IPS-NIHi11 (cell line): ENCODE measurements at regions not wholly inside any gene's neighbourhood (a gene's known extent, or its start where the extent isn't known, plus 50 kb on each side); places are given as distances from the start of the nearest gene placed in this dataset.

Experiments used
- DNase-seq: peaks from one replicate; pipeline ENCODE4 v3.0.0; 2012; ENCODE audit warnings: mixed read lengths, low spot score

- DNase-seq: no peak
Observed at GRCh38 chr11:80593648-80594374, 1153.0 kb upstream of the TENM4 start.

- no peak for DNase-seq
Observed at GRCh38 chr11:80592546-80592945, 1151.7 kb upstream of the TENM4 start.

- no peak for DNase-seq
Observed at GRCh38 chr11:80587906-80588305, 1147.1 kb upstream of the TENM4 start.

GRCh38 chr11:80586464-80586863 lies 1145.6 kb upstream of the TENM4 start:
- no peak for DNase-seq

- no peak for DNase-seq
Observed at GRCh38 chr11:80584661-80585060, 1143.8 kb upstream of the TENM4 start.

GRCh38 chr11:80569832-80570231 lies 1129.0 kb upstream of the TENM4 start:
- no peak for DNase-seq

- no peak for DNase-seq
Observed at GRCh38 chr11:80565231-80565630, 1124.4 kb upstream of the TENM4 start.

GRCh38 chr11:80562523-80563125 lies 1121.8 kb upstream of the TENM4 start:
- DNase-seq: no peak

- DNase-seq: no peak
Observed at GRCh38 chr11:80559942-80560341, 1119.1 kb upstream of the TENM4 start.

GRCh38 chr11:80553565-80553964 lies 1112.7 kb upstream of the TENM4 start:
- no peak for DNase-seq

GRCh38 chr11:80542704-80543103 lies 1101.9 kb upstream of the TENM4 start:
- DNase-seq: no peak

- DNase-seq: no peak
Observed at GRCh38 chr11:80538040-80538439, 1097.2 kb upstream of the TENM4 start.

- no peak for DNase-seq
Observed at GRCh38 chr11:80533463-80533862, 1092.6 kb upstream of the TENM4 start.

GRCh38 chr11:80532633-80533232 lies 1091.9 kb upstream of the TENM4 start:
- no peak for DNase-seq

- DNase-seq: no peak
Observed at GRCh38 chr11:80529726-80530125, 1088.9 kb upstream of the TENM4 start.

GRCh38 chr11:80525663-80526405 lies 1085.0 kb upstream of the TENM4 start:
- no peak for DNase-seq

GRCh38 chr11:80524349-80524748 lies 1083.5 kb upstream of the TENM4 start:
- DNase-seq: no peak

GRCh38 chr11:80523057-80523456 lies 1082.2 kb upstream of the TENM4 start:
- DNase-seq: no peak

GRCh38 chr11:80521592-80521991 lies 1080.8 kb upstream of the TENM4 start:
- DNase-seq: no peak

GRCh38 chr11:80520507-80520887 lies 1079.7 kb upstream of the TENM4 start:
- DNase-seq: no peak

- no peak for DNase-seq
Observed at GRCh38 chr11:80519596-80520506, 1079.0 kb upstream of the TENM4 start.

GRCh38 chr11:80517701-80518100 lies 1076.9 kb upstream of the TENM4 start:
- no peak for DNase-seq
